CD4-positive, alpha-beta T cell treated with Interleukin-15 for 1 hour (primary cell): ENCODE measurements at regions not wholly inside any gene's neighbourhood (a gene's known extent, or its start where the extent isn't known, plus 50 kb on each side); places are given as distances from the start of the nearest gene placed in this dataset.
"Not testable (repeated sequence)": the region's sequence is repeated elsewhere in the genome, so short reads cannot be mapped to it uniquely, and the experiment has no call there.

Source experiments
- DNase-seq: peaks from one replicate; pipeline ENCODE4 v3.0.0-alpha.2; 2020

DNA sequence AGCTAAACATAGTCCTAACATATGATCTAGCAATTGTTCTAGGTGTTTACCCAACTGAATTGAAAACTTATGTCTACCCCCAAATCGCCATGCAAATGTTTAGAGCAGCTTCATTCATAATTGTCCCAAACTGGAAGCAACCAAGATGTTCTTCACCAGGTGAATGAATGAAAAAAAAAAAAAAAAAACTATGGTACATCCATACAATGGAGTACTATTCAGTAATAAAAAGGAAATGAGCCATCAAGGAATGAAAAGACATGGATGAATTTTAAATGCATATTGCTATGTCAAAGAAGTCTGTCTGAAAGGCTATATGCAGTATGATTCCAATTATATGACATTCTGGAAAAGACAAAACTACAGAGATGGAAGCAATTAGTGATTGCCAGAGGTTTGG lies 98.6 kb upstream of the ITPRID2 start:
- no peak for DNase-seq

DNA sequence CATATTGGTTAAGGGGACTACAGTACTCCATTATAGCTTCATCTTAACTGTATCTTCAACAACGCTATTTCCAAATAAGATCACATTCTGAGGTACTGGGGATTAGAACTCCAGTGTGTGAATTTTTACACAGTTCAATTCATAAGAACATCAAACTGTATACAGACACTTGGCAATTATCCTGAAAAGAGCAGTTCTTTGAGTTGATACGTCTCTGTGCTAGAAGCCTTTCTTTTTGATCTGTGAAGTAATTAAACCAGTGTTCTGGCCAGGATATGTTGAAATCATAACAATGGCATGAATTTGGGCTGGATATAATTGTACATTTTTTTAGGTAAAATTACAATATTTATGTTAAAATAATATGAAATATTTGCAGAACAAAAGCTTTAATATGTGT lies 93.5 kb upstream of the ITPRID2 start:
- DNase-seq: no peak

DNA sequence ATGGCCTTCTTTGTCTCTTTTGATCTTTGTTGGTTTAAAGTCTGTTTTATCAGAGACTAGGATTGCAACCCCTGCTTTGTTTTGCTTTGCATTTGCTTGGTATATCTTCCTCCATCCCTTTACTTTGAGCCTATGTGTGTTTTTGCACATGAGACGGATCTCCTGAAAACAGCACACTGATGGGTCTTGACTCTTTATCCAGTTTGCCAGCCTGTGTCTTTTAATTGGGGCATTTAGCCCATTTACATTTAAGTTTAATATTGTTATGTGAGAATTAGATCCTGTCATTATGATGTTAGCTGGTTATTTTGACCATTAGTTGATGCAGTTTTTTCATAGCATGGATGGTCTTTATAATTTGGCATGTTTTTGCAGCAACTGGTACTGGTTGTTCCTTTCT lies 89.2 kb upstream of the ITPRID2 start:
- not testable (repeated sequence) for DNase-seq

DNA sequence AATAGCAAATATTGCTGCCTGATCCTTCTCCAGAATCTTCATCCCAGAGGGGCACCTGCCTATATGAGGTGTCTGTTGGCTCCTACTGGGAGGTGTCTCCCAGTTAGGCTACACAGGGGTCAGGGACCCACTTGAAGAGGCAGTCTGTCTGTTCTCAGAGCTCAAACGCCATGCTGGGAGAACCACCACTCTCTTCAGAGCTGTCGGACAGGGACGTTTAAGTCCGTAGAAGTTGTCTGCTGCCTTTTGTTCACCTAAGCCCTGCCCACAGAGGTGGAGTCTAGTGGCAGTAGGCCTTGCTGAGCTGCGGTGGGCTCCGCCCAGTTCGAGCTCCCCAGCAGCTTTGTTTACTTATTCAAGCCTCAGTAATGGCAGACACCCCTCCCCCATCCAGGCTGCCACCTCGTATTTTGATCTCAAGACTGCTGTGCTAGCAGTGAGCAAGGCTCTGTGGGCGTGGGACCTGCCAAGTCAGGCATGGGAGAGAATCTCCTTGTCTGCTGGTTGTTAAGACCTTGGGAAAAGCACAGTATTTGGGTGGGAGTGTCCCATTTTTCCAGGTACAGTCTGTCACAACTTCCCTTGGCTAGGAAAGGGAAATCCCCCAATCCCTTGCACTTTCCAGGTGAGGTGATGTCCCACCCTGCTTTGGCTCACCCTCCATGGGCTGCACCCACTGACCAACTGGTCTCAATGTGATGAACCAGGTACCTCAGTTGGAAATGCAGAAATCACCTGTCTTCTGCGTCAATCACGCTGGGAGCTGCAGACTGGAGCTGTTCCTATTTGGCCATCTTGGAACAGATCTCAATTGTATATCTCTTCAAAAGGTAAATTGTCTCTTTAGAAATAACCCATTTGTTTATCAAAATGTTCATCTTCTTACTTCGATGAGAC lies 87.4 kb upstream of the ITPRID2 start:
- DNase-seq: not testable (repeated sequence)

DNA sequence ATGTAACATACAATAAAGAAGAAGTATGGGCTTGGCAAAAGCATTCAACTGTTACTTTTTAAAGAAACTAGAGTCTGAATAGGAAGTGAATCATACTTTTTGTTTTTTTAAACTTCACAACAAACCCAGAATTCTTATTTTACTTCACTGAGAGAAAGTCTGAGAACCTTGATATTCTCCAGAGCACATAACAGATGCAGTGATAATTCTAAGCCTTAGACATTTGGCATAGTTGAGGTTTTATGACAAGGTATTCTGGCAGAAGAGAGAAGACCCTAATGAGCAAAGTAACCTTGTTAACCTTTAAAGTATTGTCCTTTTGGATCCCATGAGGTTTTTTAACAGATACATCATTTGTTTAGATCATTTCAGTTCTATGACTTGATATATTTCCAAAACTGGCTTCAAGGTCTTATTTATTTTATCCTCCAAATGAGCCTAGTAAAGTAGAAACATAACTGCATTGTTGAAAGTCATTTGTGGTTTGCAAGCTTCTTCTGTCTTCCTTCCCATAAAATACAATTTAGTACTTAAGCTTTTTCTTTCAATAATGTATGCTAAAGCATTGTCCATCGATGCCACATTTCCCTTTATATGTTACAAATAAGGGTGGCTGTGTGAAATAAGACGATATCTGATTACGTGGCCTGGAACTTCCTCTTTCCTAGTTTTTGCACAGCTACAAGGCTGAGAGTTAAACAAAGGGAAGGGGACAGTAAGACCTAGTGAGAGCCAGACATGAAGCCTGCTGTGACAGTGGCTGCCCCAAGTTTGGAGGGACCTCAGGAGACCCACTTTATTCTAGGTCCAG lies 86.1 kb upstream of the ITPRID2 start:
- no peak for DNase-seq

DNA sequence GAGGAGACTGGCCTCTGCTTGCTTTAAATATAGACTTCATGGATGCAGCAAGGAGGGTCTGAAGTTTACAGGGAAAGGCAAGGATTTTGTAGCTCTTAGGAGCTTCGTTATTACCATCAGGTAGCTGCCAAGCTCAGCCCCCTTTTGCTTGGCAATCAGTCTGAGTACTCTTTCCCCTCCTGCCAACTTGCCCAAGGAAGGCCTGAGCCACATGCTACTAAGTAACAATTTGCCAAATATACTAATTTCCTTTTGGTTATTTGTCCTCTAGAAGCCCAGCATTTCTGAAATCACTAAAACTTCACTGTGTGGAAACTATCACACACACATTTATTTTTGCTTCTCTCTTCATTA lies 85.5 kb upstream of the ITPRID2 start:
- no peak for DNase-seq

DNA sequence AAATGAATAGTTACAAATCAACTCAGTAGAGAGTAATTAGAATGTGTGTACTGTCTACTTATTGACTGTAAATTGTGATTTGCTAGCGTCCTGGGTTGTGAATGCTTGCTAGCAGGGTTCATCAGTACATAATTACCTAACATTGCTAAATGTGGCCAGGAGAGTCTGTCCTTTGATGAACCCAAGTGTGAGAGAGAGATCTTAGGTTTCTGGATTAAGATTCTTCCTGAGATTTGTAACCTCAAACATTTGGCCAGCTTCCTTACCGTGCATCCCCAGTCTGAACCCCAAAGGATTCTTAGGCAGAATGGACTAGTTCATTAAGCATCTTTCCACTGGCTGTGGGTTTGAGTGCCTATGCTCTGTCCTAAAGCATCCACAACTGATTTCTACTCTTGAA lies 84.0 kb upstream of the ITPRID2 start:
- DNase-seq: no peak

DNA sequence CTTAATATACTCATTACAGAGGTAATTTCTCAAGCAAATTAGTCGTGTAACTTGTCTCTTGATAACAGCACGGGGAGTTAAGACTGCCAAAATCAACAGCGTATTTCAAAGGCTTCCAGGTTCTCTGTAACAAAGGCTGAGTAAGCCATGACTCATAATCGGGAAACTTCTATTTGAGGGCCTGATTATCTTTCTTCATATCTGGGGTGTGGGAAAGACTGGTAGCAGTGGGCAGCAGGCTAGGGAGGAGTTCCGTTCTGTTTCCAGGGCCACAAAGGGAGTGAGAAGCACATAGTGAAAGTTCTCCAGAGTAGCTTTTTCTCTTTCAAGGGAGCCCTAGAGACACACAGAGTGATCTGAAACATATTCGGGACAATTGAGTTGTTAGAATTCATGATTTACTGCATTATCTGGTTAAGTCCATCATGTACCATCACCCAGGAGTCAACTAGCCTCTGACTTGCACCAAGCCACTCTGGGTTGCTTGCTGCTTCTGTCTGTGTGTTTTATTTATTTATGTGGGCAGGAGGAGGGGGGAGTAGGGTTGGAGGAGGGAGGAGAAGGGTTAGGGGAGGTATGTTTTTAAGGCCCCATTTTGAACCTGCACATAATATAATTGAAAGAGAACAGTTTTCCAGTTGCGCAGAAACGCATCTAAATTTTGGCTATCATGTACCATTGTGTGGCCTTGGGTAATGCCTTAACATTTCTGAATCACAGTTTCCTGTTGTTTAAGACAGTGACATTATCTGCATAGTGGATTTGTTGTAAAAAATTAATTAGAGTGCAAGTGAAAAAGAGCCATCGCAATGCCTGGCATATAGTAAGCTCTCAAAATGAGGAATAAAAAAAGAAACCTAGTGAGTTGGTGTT lies 80.5 kb upstream of the ITPRID2 start:
- DNase-seq: peak; percentile 31

DNA sequence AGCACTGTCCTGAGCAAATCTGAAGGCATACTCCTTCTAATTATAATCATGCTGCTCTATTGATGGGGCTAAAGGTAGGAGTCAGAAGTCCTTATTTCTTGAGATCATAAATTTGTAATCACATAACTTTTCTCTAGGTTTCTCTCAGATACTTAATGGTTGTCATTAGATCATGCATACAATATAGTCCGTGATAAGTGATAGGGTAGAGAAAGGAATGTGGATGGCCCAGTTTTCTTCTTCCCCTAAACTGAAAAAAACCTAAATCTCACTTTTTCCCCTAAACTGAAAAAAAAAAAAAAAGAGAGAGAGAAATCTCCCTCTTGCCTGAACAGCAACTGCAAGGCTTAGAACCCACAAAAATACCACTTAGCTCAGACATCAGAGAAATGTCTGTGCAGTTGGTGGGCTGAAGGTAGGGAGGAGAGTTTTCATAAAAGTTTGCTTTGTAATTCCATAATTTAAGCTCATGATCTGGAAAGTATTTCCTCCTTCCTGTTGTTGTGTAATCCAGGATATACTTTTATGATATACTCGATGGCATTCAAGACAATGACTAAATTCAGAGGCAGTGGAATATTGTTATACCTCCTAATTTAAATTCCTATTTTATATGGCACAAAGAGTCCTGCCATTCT lies 79.3 kb upstream of the ITPRID2 start:
- no peak for DNase-seq

DNA sequence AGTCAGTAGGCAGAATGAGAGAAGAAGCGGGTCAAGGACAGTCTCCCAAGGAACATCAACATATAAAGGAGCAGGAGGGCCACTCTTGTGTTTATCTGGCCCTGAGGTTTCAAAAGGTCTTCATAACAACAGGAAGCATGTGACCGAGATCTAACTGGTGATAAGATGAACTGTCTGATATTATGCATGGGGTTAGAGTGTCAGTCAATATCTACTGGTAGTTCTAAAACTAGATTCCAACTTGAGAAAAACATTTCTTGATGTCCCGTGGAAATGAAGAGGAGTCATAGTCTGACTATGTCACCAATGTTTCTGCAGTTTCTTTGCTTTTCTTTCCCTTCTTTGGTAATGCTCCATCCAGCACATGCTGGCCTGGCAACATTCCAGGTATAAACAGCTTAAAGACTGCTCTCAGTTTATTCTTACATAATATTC lies 77.5 kb upstream of the ITPRID2 start:
- no peak for DNase-seq

DNA sequence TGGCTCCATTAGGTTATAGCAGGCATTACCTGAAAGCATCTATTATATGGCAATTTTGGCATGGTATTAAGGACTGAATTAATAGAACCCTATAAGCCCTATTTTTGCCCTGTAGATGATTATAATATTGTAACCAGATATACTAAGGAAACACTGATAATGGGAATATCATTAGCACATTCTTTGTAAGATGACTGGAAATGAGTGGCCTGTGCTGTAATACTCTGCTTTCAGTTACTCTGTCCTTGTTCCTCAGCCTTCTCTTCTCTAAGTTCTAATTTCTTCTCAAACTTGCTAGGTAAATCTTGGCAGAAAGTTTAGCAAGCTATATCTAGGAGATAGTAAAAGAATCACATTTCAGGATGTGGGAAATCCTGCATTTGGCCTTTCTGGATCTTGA lies 74.0 kb upstream of the ITPRID2 start:
- DNase-seq: no peak

DNA sequence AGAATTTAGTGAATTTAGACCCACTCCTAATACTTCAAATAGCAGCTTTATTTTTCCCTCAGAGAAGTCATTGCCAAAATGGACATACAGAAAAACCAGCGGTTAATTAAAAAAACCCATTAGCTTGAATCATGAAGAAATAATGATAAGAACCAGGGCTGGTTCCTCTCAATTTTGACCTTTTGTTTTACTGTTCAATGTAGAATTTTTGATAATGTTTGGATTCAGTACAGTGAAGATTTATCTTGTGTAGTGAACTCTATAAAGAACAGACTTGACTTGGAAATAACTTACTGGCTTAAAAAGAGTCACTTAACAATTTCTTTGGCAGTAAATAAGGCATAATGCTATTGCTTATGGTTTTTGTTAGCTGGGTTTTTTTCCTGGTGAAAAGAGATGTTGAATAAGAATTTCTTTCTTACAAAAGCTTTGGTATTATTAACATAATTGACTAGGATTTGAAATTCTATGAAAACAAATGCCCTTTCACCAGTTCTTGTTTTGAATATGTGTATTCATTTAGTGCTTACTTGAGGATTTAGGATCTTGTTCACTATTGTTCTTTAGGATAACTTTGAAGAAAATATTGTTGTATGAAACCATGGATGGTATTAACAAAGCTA lies 73.4 kb upstream of the ITPRID2 start:
- no peak for DNase-seq

DNA sequence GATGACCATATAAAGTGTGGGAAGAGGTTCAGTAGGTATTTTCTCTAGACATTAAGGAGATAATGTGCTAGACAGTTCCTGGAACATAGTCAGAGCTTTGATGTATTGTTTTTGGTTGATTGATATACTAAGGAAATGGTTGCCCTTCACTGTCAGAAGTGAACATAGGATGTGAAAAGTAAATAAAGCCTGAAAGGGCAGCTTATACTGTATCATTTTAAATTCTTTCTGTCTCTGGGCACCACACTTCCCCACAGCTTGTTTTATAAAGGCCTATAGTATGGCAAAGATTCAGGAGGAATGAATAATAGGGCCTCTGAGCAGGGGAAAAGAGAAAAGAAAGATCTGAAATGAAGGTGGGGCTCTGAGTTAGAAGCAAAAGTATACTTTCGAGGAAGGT lies 72.7 kb upstream of the ITPRID2 start:
- no peak for DNase-seq

DNA sequence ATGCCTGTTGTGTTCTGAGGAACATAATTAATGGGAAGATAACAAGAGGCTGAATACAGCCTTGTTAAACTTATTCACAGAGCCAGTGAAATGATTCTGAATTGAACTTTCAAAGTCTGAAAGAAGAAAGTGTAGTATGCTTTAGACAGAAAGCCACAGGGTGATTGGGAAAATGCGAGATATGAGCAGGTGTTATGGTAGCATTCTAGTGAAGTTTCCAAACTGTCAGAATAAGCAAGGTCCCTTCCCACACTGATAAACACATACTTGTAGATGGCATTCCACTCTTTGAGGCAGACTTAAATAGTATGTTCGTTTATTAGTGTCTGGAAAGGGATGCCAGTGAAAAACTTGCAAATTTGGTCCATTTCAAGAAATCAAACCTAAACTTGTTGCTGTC lies 70.5 kb upstream of the ITPRID2 start:
- DNase-seq: no peak

DNA sequence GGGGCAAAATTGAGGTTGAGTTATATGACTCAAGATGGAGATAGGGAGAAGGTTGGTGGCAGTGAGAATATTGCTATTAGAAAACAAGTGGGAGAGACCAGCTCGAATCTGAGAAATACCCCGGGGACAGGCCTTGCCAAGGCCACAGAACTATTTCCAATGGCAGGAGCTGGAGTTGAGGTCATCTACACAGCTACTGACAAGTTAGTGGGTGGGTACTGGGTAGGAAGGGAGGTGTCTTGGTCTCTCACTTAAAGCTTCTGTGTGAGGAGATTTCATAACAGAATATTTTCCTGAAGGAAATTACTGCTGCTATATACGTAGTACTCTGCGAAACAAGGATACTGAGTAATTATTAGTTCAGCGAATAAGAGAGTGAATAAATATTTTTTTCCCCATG lies 69.4 kb upstream of the ITPRID2 start:
- no peak for DNase-seq

DNA sequence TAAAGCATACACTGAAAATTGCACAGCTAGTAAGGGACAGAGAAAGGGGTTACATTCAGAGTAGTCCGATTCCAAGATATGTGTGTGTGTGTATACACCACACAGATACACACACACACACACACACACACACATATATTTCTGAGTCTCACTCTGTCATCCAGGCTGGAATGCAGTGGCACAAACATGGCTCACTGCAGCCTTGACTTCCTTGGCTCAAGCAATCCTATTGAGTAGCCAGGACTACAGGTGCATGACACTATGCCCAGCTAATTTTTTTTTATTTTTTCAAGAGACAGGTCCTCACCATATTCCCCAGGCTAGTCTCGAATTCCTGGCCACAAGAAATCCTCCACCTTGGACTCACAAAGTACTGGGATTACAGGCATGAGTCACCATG lies 68.1 kb upstream of the ITPRID2 start:
- no peak for DNase-seq

DNA sequence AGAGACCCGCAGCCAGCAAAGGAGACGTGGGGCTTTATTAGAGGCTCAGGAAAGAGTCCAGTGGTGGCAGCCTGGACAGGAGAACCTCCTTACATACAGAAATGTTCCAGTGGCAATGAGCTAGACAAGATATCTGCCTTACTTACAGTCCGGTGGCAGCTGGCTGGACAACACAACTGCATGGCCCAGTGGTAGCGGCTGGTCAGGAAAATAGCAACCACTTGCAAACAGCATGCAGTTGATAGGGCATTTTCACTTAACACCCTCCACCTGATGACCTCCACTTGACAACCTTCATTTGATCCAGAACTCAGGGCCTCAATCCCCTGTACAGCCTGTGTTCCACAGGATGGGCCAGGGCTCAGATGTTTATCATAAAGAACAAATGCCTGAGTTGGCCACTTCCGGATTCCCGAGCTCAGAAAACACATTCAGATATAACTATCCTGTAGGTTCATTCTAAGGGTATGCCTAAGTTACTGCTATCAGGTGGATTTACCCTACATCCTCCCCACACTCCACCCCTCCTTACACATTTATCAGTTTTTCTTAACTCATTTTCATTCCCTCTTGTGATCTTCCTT lies 63.3 kb upstream of the ITPRID2 start:
- DNase-seq: no peak

DNA sequence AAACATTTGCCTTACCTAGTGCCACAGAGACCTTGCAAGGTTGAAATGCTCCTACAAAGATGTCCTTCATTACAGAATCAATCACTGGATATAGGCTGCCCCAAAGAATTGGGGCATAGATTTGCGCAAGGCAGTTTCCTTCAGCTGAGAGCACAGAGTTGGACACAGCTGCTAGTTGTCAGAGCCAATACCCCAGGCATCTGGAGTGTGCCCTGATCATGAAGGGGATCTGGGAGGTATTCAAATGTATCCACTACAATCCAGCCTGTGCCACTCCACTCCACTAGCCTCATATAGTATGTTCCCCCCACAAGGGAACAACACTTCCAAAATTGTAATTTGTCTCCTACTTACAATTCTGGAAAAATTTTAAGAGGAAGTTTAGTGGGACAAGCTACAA lies 62.3 kb upstream of the ITPRID2 start:
- no peak for DNase-seq

DNA sequence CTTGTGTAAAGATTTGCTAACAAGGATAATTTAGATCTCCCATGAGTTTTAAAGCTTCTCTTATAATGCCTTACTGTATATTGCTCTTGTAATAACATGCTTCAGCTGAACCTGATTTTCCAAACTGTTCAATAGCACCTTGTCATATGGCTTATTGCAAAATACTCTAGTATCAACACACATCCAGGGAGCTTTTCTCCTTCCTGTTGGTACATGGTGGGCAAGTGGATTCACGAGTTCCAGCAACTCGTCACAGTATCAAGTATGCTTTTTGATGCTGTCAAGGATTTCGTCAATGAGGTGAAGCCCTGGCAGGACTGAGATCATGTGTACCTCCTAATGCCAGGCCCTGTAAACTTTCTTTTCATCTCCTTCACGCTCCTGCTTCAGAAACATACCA lies 59.5 kb upstream of the ITPRID2 start:
- no peak for DNase-seq

DNA sequence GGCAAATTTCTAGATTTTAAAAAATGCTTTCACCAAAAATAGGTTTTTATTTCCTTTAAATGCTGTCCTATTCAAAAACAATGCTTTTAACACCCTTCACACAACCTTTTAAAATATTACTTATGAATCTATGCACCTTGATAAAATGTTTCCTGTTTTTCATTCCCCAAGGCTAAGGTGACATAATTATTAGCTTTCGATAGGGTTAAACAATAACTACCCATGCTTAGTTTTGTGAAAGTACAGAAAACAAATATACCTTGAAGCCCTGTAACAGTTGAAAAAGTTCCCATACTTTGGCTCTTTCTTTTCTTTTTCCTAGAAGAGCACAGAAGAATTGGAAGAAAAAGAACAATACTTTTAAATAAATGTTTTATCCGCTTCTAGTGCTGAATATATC lies 54.9 kb upstream of the ITPRID2 start:
- no peak for DNase-seq

DNA sequence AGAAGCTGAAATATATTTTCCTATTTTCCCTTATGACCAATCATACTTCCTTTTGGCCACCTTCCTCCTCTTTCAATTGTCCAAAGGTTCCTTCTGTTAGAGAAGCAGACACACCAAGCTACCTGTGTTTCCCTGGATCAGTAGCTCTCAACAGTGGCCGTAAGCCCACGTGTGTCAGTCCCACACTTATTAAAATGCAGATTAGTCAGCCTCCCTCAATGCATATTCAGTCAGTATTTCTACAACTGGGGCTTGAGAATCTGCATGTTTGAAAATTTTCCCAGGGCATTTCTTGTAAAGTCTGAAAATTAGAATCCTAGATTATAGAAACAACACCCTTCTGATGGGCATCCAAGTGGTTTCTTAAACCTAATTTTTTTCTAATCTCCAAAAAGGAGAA lies 54.0 kb upstream of the ITPRID2 start:
- DNase-seq: no peak

DNA sequence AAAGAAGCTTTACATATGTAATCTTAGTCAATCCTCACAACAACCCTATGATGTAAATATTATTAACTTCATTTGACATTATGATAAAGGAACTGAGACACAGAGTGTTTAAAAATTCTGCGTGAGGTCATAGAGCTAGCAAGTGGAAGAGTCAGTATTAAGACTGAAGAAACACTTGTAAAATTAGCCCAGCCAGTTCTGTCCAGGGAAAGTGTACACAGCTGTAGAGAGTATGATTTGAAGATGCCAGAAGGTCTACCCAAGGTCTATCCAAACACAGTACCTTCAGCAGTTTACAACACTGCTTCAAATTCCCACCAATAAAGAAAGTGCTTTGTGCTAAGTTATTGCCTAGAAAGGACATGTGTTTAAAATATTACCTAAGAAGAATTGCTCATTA lies 51.7 kb upstream of the ITPRID2 start:
- no peak for DNase-seq
